Gastroesophageal sphincter (tissue), 3 donors: ENCODE measurements at regions not wholly inside any gene's neighbourhood (a gene's known extent, or its start where the extent isn't known, plus 50 kb on each side); places are given as distances from the start of the nearest gene placed in this dataset.

Experiments used
- CTCF ChIP-seq, 4 experiments: fragments of 200-600 bp in 2 of 4; fragments of 450-650 bp in 2 of 4; sonication (generic) in 1 of 4; IDR thresholded peaks; one replicate each; pipeline ENCODE4 v1.5.1; 2017 to 2019; ENCODE audit warnings: antibody characterized with exemption in 4 of 4, mild to moderate bottlenecking in 2 of 4, moderate library complexity in 2 of 4
- EP300 ChIP-seq: sonication (generic); formaldehyde crosslinking; IDR thresholded peaks from one replicate; pipeline ENCODE4 v1.6.1; 2017; ENCODE audit warnings: antibody characterized with exemption, mild to moderate bottlenecking
- POLR2A ChIP-seq, 2 donors: fragments of 450-650 bp; IDR thresholded peaks; one replicate each; pipeline ENCODE4 v1.6.1; 2017; ENCODE audit warnings: antibody characterized with exemption in 2 of 2, mild to moderate bottlenecking in 2 of 2, moderate library complexity in 1 of 2
- POLR2AphosphoS5 ChIP-seq: sonication (generic); formaldehyde crosslinking; IDR thresholded peaks from one replicate; pipeline ENCODE4 v1.6.1; 2017; ENCODE audit warnings: antibody characterized with exemption

GRCh38 chr16:63131503-63131902, 1095.3 kb upstream of the CDH8 start:
- TF ChIP-seq CTCF (IDR thresholded peaks at IDR 0.05), result no peak
- no peak for TF ChIP-seq POLR2A (IDR thresholded peaks at IDR 0.05)
- TF ChIP-seq POLR2AphosphoS5, result no peak
- TF ChIP-seq EP300, result no peak
